Ascending aorta (tissue), 2 donors: ENCODE measurements at regions not wholly inside any gene's neighbourhood (a gene's known extent, or its start where the extent isn't known, plus 50 kb on each side); places are given as distances from the start of the nearest gene placed in this dataset.

ENCODE experiments used
- DNase-seq, 2 donors: peaks; one replicate each; pipeline ENCODE4 v3.0.0-alpha.2; 2019; ENCODE audit warnings: low spot score in 2 of 2
- H3K27ac ChIP-seq, 2 donors: fragments of 200-600 bp; sonication (generic); one replicate each; pipeline ENCODE4 v1.5.1; 2016 to 2017; ENCODE audit warnings: mild to moderate bottlenecking in 1 of 2
- H3K27me3 ChIP-seq: fragments of 200-600 bp; sonication (generic); one replicate; pipeline ENCODE4 v1.5.1; 2017
- H3K36me3 ChIP-seq, 2 donors: fragments of 200-600 bp; sonication (generic); one replicate each; pipeline ENCODE4 v1.5.1; 2016
- H3K4me1 ChIP-seq, 2 donors: fragments of 200-600 bp; sonication (generic); one replicate each; pipeline ENCODE4 v1.5.1; 2016 to 2017; ENCODE audit warnings: mild to moderate bottlenecking in 1 of 2
- H3K4me3 ChIP-seq, 2 donors: fragments of 200-600 bp; sonication (generic); one replicate each; pipeline ENCODE4 v1.5.1; 2016 to 2017; ENCODE audit warnings: mild to moderate bottlenecking in 1 of 2
- H3K9me3 ChIP-seq, 2 donors: fragments of 200-600 bp; sonication (generic); one replicate each; pipeline ENCODE4 v1.5.1; 2016
- intact Hi-C: fragments of 100-400 bp; cut with DNase I; formaldehyde crosslinking; loops from one replicate; pipeline ENCODE4 v1.15.1; 2023
- TF ChIP-seq, protein P1 (sequence below), 3 experiments: fragments of 200-600 bp in 2 of 3; fragments of 450-650 bp in 1 of 3; sonication (generic) in 2 of 3; IDR thresholded peaks; one replicate each; pipeline ENCODE4 v1.5.1; 2016 to 2019; ENCODE audit warnings: antibody characterized with exemption in 3 of 3, mild to moderate bottlenecking in 1 of 3, moderate library complexity in 1 of 3

DNA sequence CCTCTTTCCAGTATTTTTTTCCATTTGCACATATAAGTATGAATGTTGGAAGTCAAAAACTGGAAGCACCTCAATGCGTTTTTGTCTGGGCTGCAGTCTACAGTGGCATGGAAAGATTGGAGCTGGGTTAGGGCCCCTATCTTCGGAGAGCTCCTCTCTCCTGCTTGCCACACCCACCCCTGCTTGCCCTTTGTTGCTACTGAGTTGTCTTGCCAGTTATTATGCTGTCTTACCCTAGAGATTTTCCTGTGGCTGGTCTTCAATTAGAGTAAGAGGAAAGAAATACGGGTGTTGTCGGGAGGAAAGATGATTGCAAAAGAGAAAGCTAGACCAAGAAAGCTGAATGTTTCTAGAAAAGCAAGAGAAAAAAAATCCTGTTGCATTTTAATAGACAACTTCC, 228.9 kb upstream of the CELF2 start:
- H3K4me1 ChIP-seq = peaks cover 0 to 15% of the 10 kb centered on the region in 2 donors
- intact Hi-C loops = no loop called here
- DNase-seq = no peak
- TF ChIP-seq, protein P1, sequence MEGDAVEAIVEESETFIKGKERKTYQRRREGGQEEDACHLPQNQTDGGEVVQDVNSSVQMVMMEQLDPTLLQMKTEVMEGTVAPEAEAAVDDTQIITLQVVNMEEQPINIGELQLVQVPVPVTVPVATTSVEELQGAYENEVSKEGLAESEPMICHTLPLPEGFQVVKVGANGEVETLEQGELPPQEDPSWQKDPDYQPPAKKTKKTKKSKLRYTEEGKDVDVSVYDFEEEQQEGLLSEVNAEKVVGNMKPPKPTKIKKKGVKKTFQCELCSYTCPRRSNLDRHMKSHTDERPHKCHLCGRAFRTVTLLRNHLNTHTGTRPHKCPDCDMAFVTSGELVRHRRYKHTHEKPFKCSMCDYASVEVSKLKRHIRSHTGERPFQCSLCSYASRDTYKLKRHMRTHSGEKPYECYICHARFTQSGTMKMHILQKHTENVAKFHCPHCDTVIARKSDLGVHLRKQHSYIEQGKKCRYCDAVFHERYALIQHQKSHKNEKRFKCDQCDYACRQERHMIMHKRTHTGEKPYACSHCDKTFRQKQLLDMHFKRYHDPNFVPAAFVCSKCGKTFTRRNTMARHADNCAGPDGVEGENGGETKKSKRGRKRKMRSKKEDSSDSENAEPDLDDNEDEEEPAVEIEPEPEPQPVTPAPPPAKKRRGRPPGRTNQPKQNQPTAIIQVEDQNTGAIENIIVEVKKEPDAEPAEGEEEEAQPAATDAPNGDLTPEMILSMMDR (IDR thresholded peaks at IDR 0.05) = no peak
- no peak overlapping the region for H3K27ac ChIP-seq
- no peaks in the 10 kb centered on the region for H3K27me3 ChIP-seq
- no peaks in the 10 kb centered on the region for H3K36me3 ChIP-seq
- H3K9me3 ChIP-seq = no peaks in the 10 kb centered on the region
- no peak overlapping the region for H3K4me3 ChIP-seq

DNA sequence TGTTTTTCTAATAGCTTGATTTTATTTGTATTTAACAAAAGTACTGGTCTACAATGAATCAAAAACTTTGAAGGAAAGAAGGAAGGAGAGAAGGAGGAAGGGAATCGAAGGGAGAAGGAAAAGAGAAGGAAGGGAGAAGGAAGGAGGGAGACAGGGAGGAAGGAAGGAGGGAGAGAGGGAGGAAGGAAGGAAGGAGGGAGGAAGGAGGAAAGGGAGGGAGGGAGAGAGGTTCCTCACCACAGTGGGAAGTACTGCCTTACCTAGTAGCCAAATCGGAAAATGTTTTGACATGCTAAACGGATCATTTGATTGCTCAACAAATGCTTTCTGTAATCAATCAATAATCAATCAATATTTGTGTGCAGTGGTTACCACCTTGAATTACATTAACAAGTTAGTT, 225.8 kb upstream of the CELF2 start:
- Histone ChIP-seq H3K27ac (no peak overlapping the region), H3K4me1 (peaks cover 0 to 18% of the 10 kb centered on the region in 2 donors), H3K9me3 (no peaks in the 10 kb centered on the region), H3K4me3 (no peak overlapping the region), H3K27me3 (no peaks in the 10 kb centered on the region), H3K36me3 (no peaks in the 10 kb centered on the region)
- DNase-seq = no peak
- intact Hi-C loops = no loop called here
- TF ChIP-seq, protein P1 (IDR thresholded peaks at IDR 0.05) = no peak

DNA sequence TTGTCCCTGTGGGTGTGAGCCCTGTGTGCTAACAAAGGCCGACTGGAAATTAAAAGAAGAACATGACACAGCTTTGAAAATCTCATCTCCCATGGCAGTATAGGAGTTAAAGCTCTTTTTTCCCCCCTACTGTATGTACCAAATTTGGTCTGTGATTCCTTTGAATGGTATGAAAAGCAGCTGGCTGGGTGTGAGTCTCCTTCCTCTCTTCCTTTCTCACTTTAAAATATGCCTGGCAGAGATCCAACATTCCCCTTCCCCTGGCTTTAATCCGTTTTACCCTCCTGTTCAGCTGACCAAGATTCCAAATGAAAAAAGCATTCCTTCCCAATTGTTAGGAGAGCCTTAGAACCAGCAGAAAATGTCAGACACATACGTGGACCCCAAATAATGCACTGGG, 225.0 kb upstream of the CELF2 start:
- no peak overlapping the region for H3K4me3 ChIP-seq
- no peak overlapping the region for H3K27ac ChIP-seq
- TF ChIP-seq, protein P1 (IDR thresholded peaks at IDR 0.05) = no peak
- intact Hi-C loops = no loop called here
- H3K9me3 ChIP-seq = no peaks in the 10 kb centered on the region
- H3K36me3 ChIP-seq = no peaks in the 10 kb centered on the region
- DNase-seq = no peak
- H3K27me3 ChIP-seq = no peaks in the 10 kb centered on the region
- H3K4me1 ChIP-seq = peaks cover 0 to 17% of the 10 kb centered on the region in 2 donors

DNA sequence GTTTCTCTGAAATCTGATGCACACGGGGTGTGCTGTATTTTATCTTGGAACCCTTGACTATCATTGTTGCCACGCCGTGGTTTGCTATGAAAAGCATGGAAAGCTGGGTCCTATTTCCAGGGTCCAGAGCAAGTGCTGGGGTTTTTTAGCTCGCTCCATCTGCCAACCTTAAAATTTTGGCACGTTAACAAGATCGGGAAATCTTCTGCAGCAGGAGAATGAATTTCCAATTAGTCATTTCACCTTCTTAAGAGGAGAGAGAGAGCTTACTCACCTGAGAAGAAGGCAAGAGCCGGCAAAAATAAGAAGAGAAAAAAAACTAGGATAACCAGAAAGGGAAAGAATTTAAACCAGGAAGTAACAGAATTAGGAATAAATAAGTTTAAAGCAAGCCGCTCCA, 223.6 kb upstream of the CELF2 start:
- Histone ChIP-seq H3K27me3 (no peaks in the 10 kb centered on the region), H3K36me3 (no peaks in the 10 kb centered on the region), H3K27ac (no peak overlapping the region), H3K9me3 (no peaks in the 10 kb centered on the region), H3K4me3 (no peak overlapping the region), H3K4me1 (peaks cover 2 to 20% of the 10 kb centered on the region in 2 donors)
- TF ChIP-seq, protein P1 (IDR thresholded peaks at IDR 0.05) = no peak
- intact Hi-C loops = no loop called here
- no peak for DNase-seq

DNA sequence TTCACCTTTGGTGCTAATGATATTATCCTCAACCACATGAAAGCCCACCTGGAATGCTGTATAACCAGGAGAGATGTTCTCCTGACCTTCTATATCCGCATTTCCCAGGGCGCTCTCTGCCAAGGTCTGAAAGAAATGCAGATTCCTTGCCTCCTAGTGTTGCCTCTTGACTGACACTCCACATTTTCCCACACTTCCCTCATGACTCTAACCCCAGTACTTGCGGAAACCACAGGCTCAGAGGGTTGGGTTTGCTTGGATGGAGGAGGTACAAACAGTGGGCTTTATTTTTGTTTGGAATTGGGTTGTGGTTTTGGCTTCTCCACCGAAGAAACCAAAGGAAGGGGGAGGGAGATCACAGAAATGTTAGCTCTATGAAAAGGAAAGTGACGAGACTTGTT, 222.9 kb upstream of the CELF2 start:
- H3K4me1 ChIP-seq = peaks cover 5 to 20% of the 10 kb centered on the region in 2 donors
- H3K27ac ChIP-seq = peak overlapping the region in 1 of 2 donors; percentile 90
- H3K9me3 ChIP-seq = no peaks in the 10 kb centered on the region
- no peaks in the 10 kb centered on the region for H3K36me3 ChIP-seq
- no peaks in the 10 kb centered on the region for H3K27me3 ChIP-seq
- H3K4me3 ChIP-seq = no peak overlapping the region
- TF ChIP-seq, protein P1 (IDR thresholded peaks at IDR 0.05) = no peak
- DNase-seq = no peak
- intact Hi-C loops = loop anchor here (5.0 kb wide), 2 partner anchors 187 to 373 kb away; no protein-coding TSS in a partner anchor
